ENCODE measurements at regions not wholly inside any gene's neighbourhood (a gene's known extent, or its start where the extent isn't known, plus 50 kb on each side); places are given as distances from the start of the nearest gene placed in this dataset.

- no peak for DNase-seq (ENCODE audit: low spot score)
Observed at GRCh38 chr10:88023676-88024075, 160.3 kb downstream of the PTEN start.

GRCh38 chr10:88026031-88026430 is 162.6 kb downstream of the PTEN start:
- DNase-seq (ENCODE audit: low spot score), result no peak

GRCh38 chr10:88027570-88027969 is 164.1 kb downstream of the PTEN start:
- DNase-seq (ENCODE audit: low spot score), result no peak

GRCh38 chr10:88028072-88028471 is 164.6 kb downstream of the PTEN start:
- DNase-seq (ENCODE audit: low spot score), result no peak

GRCh38 chr10:88028654-88029053 is 165.2 kb downstream of the PTEN start:
- no peak for DNase-seq (ENCODE audit: low spot score)

- DNase-seq (ENCODE audit: low spot score), result no peak
Observed at GRCh38 chr10:88032566-88032965, 169.1 kb downstream of the PTEN start.

- DNase-seq (ENCODE audit: low spot score), result no peak
Observed at GRCh38 chr10:88033385-88033784, 170.0 kb downstream of the PTEN start.

GRCh38 chr10:88033793-88034192 is 170.4 kb downstream of the PTEN start:
- DNase-seq (ENCODE audit: low spot score), result no peak

- DNase-seq (ENCODE audit: low spot score), result no peak
Observed at GRCh38 chr10:88036126-88036525, 172.7 kb downstream of the PTEN start.

GRCh38 chr10:88037623-88038022 is 174.2 kb downstream of the PTEN start:
- DNase-seq (ENCODE audit: low spot score), result no peak

GRCh38 chr10:88038268-88038667 is 174.8 kb downstream of the PTEN start:
- DNase-seq (ENCODE audit: low spot score), result no peak

- no peak for DNase-seq (ENCODE audit: low spot score)
Observed at GRCh38 chr10:88039496-88040200, 176.2 kb downstream of the PTEN start.

GRCh38 chr10:88041243-88042159 is 178.1 kb downstream of the PTEN start:
- DNase-seq (ENCODE audit: low spot score), result no peak

- DNase-seq (ENCODE audit: low spot score), result no peak
Observed at GRCh38 chr10:88042160-88043100, 179.0 kb downstream of the PTEN start.

GRCh38 chr10:88045096-88045495 is 181.7 kb downstream of the PTEN start:
- no peak for DNase-seq (ENCODE audit: low spot score)

- no peak for DNase-seq (ENCODE audit: low spot score)
Observed at GRCh38 chr10:88045656-88046415, 182.4 kb downstream of the PTEN start.

- DNase-seq (ENCODE audit: low spot score), result no peak
Observed at GRCh38 chr10:88047579-88047978, 184.2 kb downstream of the PTEN start.

GRCh38 chr10:88048312-88048711 is 184.9 kb downstream of the PTEN start:
- DNase-seq (ENCODE audit: low spot score), result no peak

- DNase-seq (ENCODE audit: low spot score), result no peak
Observed at GRCh38 chr10:88049204-88049603, 185.8 kb downstream of the PTEN start.

- DNase-seq (ENCODE audit: low spot score), result no peak
Observed at GRCh38 chr10:88057720-88058119, 194.3 kb downstream of the PTEN start.

GRCh38 chr10:88058750-88059149 is 195.3 kb downstream of the PTEN start:
- DNase-seq (ENCODE audit: low spot score), result no peak
